Endometrium (tissue), 2 donors: ENCODE measurements at regions not wholly inside any gene's neighbourhood (a gene's known extent, or its start where the extent isn't known, plus 50 kb on each side); places are given as distances from the start of the nearest gene placed in this dataset.
"Not testable (repeated sequence)": the region's sequence is repeated elsewhere in the genome, so short reads cannot be mapped to it uniquely, and the experiment has no call there.

Experiments
- FAIRE-seq: peaks from 2 replicates; lab custom pipeline; 2012; peaks lifted over from hg19 to GRCh38; lab: Jason Lieb, UNC
- donor health status: control.
- donor health status: control.

DNA sequence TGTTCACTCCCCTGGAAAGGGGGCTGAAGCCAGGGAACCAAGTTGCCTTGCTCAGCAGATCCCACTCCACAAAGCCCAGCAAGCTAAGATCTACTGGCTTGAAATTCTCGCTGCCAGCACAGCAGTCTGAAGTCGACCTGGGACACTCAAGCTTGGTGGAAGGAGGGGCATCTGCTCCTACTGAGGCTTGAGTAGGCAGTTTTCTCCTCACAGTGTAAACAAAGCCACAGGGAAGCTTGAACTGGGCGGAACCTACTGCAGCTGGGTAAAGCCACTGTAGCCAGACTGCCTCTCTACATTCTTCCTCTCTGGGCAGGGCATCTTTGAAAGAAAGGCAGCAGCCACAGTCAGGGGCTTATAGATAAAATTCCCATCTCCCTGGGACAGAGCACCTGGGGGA is 495.0 kb downstream of the USP25 start:
- FAIRE-seq: not testable (repeated sequence)

DNA sequence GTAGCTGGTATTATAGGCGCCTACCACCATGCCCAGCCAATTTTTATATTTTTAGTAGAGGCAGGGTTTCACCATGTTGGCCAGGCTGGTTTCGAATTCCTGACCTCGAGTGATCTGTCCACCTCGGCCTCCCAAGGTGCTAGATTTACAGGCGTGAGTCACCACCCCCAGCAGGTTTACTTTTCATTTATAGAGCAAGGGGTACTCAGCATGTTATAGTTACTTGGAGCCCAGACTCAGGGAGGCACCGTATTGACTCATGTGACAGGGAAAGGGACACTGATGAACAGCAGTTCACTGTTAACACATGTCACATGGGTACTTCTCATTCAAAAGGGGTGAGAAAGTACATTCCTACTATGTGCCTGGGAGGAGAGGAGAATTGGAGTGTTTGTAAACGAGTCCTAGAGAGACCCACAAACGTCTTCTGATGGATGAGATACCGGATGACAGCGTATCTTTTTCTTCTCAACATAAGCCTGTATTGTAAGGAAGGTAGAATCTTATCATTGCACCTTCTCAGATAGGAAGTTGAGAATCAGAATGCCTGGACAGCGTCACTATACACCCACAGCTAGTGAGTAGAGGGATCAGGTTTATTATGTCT is 510.0 kb downstream of the USP25 start:
- FAIRE-seq: no peak

GRCh38 chr21:16241016-16241415 is 511.2 kb downstream of the USP25 start:
- FAIRE-seq: no peak

DNA sequence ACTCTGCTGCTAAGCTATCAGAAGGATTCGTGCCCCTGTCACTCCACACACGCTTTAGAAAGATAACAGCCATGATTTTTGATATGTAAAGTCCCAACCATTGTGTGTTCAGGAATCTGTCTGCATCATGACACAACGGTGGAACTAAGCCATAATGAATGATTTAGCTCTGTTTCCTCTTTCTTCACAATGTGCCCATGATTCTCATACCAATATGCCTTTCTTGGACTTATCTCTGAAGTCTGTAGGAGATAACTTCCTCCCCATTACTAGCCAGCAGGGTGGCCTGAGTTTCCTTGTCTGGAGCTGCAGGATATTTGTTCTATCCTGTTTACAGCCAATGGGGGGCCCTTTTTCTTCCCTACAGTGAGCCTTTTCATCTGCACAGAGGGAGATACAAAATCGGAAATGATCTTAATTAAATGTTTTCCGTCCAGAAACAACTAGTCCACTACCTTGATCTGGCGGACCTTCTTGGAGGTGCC is 511.7 kb downstream of the USP25 start:
- no peak for FAIRE-seq

DNA sequence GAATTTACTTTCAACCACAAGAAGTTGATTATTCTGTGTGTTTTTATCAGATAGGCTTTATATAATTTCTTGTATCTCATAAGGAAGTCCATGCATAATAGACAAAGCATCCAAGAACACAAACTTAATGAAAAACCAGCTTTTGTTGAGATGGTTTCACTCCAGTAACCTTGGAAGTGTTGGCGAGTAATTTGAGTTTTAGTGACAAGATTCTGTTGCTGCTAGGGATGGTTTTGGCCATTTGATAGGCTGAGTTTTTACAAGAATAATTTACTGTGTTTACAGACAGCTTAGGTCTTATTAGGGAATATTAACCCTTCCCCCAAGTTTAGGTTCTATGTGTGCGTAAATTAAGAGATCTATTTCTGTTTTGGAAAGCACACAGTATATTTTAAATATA is 513.6 kb downstream of the USP25 start:
- no peak for FAIRE-seq

- no peak for FAIRE-seq
Observed at GRCh38 chr21:16248705-16249104, 518.9 kb downstream of the USP25 start.

DNA sequence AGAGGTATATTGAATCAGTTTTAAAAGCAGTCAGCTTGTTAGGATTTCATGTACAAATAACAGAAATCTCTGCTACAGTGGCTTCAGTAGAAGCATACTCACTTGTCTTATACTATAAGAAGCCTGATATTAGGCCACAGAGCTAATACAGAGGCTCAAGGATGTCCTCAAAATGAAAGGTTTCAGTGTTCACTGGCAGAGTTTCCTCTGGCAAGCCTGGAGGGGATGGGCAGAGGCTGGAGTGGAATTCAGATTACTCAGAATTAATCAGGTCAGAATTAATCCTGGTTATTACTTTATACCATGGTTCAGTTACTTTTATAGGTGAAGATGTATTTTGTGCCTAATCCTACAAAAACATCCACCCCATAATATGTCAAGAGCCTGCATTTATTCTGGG is 520.5 kb downstream of the USP25 start:
- FAIRE-seq: no peak

DNA sequence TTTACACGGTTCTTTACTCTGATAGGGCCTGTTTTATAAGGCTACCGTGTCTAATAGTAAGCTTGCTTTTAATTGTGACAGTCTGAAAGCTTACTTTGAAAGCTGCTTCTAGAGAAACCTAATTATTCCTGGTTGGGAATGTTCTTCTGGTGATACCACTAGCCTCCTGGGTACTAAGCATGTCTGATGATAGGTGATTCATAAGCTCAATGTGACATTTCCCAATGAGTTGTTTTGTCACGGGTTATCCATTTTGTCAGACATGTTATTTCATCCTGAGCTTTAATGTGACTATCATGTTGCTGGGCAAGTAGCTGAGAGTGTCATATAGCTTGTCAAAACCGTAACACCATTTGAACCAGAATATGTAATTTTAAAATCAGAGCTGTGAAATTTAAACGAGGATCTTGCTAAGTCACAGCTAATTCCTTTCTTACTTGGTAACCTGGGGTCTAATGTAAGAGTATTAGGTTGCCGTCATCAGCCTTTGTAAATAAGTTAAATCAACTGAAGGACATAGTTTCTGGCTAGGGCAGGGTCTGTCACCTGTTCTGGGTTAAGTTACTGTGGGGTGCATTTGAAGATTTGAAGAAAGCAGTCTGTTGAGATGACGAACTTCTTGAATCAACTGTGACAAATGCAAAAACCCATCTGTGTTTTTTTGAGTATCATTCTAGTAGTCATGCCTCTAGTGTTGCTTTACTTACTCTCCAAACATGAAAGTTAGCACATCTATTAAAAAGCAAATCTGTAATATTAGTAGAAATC is 529.2 kb downstream of the USP25 start:
- FAIRE-seq: no peak

DNA sequence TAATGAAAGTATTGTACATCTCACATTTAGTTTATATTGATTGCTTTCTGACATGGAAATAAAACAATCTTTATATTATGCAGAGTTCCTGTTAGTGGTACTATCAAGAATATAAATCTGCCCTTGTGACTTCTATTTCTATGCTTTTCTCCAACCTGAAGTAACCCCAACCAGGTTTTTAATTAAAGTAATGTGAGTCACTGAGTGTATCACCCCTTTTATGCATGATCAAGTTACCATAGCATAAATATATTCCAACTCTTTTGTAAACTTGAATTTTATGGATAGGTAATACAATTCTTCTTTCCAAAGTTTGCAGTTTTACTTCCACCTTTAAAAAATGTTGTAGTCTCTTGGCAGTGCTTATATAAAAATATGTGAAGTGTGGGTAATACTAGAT is 532.3 kb downstream of the USP25 start:
- FAIRE-seq: no peak

- no peak for FAIRE-seq
Observed at GRCh38 chr21:16264319-16264718, 534.5 kb downstream of the USP25 start.

DNA sequence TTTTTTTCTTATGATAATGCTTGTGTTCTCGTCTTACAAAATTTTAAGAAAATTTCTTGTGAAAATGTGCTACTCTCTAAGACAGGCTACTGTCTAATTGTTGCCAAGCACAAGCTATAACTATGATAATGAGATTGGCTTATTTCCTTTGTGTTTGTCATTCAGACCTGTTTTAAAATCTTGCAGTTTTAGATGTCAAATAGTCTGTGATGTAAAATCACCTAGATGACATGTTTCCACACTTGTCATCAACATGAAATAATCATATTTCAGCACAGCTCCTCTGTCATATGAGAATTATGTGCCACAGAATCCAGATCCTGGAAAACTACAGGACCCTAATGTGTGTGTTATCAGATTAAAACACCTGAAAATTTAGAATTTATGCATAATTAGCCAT is 539.7 kb downstream of the USP25 start:
- no peak for FAIRE-seq

- no peak for FAIRE-seq
Observed at GRCh38 chr21:16279731-16280581, 550.2 kb downstream of the USP25 start.

GRCh38 chr21:16280686-16281091 is 550.9 kb downstream of the USP25 start:
- FAIRE-seq: no peak

DNA sequence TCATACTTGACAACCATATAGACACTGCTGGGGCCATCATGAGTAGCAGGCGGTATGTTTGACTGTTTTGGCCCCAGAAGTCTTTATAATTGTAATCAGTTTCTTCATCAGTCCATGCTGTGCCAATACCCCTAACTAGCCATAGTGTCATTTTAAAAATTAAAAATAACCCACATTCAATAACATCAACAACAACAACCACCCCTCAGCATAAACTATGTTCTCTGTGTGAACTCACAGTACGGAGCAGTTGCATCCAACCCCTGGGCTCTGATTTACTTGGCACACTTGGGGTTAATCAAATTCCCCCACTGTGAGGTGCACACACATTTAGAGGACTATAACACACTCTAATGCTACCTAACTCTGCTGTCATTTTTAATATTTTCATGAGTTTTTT is 553.7 kb downstream of the USP25 start:
- FAIRE-seq: no peak

DNA sequence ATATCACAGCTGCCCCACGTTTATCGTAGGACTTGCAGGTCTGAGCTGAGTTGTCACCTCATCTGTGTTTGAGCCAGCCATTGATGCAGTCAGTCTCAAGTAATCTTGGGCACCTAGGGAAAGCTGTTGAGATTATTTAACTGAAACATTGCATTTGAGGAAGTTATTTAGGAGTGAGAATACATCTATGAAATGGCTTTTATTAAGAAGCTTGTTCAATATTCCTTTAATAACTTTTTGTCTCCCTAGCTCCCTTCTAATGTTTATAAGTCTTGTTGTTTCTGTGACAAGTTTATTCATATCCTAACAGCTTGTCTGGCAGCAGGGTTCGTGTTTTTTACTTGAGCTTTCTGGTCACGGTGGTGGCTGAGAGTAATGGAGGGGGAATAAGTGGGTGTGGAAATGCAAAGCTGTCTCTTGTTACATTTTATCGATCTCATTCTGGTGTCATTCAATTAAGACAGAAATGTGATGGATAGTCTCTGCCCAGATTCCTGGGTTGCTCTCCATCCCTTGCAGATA is 555.9 kb downstream of the USP25 start:
- no peak for FAIRE-seq

DNA sequence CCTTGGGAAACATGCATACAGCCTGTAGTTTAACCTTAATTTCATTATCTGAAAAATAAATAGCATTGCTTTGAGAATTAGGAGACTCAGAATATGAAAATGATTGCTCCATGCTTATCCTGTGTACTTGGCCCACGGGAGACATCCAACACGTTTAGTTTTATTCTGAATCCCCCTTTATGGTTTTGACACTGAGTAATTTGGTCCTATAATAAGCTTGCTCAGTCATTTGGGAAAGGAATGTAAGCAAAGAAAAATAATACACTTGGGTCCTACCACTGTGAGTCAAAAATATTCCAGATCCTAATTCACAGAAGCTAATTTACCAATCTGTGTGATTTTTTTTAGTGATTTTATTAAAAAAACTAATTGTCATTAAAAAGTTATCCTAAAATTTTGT is 557.3 kb downstream of the USP25 start:
- peak; percentile 87 for FAIRE-seq

- FAIRE-seq: no peak
Observed at GRCh38 chr21:16291296-16291695, 561.5 kb downstream of the USP25 start.

DNA sequence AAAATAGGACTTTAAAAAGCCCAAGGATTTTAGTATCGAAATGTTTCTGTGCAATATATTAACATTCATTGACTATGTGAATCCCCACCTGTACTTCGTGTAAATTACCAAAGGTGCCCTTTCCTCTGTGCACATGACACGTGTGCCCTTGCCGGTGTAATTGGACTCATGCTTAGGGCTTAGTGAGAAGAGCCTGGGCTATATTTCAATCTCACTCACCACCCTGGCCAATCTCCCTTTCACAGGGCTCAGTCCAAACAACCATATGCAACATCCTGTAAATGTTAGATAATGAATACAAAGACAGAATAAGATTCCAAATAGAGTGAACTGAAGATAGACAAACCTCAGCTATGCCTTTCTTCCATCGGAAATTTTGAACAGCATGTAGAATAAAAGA is 564.3 kb downstream of the USP25 start:
- FAIRE-seq: no peak

DNA sequence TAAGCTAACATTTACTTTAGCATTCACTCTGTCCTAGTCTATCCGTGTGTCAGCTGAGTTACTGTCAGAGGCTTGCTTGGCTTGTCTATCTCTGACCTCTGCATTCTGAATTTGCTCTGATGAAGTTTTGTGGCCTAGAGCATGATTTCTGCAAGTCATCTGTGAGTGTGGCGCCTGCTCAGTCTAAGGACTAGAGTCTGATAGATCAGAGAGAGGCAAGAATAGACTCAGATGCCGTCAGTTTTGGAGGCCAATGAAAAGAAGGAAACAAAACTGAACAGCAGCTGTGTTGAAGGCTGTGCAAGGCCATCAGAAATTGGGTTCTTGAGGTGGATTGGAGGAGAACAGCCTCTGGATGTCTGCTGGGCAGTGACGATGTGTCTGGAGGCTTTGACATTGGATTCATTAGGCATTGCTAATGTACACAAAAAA is 573.1 kb downstream of the USP25 start:
- no peak for FAIRE-seq

DNA sequence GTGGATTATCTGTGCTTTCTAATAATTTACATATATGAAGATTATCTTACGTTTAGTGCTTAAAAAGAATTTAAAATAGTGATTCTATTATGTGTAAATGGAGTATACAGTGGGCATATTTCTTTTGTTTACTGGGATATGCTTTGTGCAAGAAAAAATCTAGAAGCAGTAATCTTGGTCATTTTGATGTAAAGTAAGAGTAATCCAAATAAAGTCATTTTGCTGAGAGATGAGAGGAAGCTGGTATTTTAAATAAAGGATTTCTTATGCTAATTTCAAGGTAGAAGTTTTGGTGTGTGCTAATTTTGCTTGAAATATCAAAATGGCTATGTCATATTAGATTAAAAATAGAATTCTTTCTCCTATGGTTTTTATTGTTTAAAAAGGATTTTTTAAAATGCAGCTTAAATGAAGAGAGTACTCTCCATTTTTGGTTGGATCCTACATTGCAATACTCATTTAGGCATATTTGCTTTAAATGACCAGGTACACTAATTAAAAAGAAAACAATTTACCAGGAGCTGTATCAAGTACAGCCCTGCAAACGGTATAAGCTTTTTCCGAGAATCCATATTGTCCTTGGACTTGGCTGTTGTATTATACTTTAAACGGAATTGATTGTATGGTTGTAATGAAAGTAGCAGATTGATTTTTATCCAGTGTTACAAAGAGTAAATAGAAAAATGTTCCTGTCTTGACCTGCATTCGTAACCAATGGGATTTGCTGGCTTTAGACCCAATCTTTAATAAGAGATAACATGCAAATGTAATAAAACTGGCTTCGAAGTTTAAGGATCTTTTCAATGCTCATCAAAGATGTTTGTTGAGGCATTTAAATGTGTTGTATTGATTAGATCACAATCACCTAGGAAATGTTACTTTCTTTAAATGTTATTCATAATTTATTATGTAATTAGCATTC is 574.7 kb downstream of the USP25 start:
- FAIRE-seq: no peak

GRCh38 chr21:16305686-16306085 is 575.9 kb downstream of the USP25 start:
- FAIRE-seq: no peak

DNA sequence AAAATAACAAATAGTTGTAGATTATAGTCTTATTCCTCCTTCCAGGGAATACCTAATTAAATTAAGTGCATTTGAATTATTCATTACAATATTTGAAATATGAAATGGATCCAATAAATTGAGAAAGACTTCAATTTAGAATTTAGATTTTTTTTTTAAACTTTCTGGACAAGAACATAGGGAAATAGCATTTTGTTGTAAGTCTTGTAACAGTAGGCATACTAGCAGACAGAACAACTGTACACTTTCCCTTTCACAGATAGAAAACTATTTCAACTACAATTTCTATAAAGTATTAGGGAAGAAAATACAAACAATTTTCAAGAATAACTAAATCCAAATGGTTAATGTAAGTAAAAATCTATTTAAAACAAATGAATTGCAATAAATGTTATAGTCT is 577.5 kb downstream of the USP25 start:
- FAIRE-seq: no peak
